NOMO-1 (cell line): ENCODE measurements at regions not wholly inside any gene's neighbourhood (a gene's known extent, or its start where the extent isn't known, plus 50 kb on each side); places are given as distances from the start of the nearest gene placed in this dataset.
"Not testable (repeated sequence)": the region's sequence is repeated elsewhere in the genome, so short reads cannot be mapped to it uniquely, and the experiment has no call there.

Experiments
- DNase-seq, 2 experiments: peaks; one replicate each; lab custom pipeline; 2025; ENCODE audit not compliant: unreplicated experiment in 2 of 2; lab: John Stamatoyannopoulos, UW

GRCh38 chr19:30691819-30692166 is 319.6 kb downstream of the ZNF536 start:
- DNase-seq: no peak

GRCh38 chr19:30690935-30691818 is 319.0 kb downstream of the ZNF536 start:
- no peak for DNase-seq

- DNase-seq: no peak
Measured at GRCh38 chr19:30690525-30690924, 318.3 kb downstream of the ZNF536 start.

- no peak for DNase-seq
Measured at GRCh38 chr19:30689474-30689873, 317.3 kb downstream of the ZNF536 start.

GRCh38 chr19:30688696-30689095 is 316.5 kb downstream of the ZNF536 start:
- DNase-seq: no peak

GRCh38 chr19:30686826-30687566 is 314.8 kb downstream of the ZNF536 start:
- DNase-seq: peak in 1 of 2 experiments; percentile 2

GRCh38 chr19:30686176-30686820 is 314.1 kb downstream of the ZNF536 start:
- DNase-seq: no peak

GRCh38 chr19:30685426-30686000 is 313.3 kb downstream of the ZNF536 start:
- DNase-seq: no peak

GRCh38 chr19:30684613-30685012 is 312.4 kb downstream of the ZNF536 start:
- no peak for DNase-seq

- DNase-seq: peak; percentile 43 to 45
Measured at GRCh38 chr19:30682999-30683536, 310.9 kb downstream of the ZNF536 start.

- no peak for DNase-seq
Measured at GRCh38 chr19:30682146-30682998, 310.2 kb downstream of the ZNF536 start.

GRCh38 chr19:30681162-30682100 is 309.2 kb downstream of the ZNF536 start:
- DNase-seq: no peak

- DNase-seq: not testable (repeated sequence)
Measured at GRCh38 chr19:30680399-30680798, 308.2 kb downstream of the ZNF536 start.

- DNase-seq: no peak
Measured at GRCh38 chr19:30679789-30680188, 307.6 kb downstream of the ZNF536 start.

GRCh38 chr19:30679153-30679702 is 307.0 kb downstream of the ZNF536 start:
- DNase-seq: no peak

- no peak for DNase-seq
Measured at GRCh38 chr19:30678168-30678567, 306.0 kb downstream of the ZNF536 start.

- DNase-seq: no peak
Measured at GRCh38 chr19:30677702-30678101, 305.5 kb downstream of the ZNF536 start.

- DNase-seq: no peak
Measured at GRCh38 chr19:30676990-30677679, 305.0 kb downstream of the ZNF536 start.
